HFFc6 (cell line): ENCODE measurements at regions not wholly inside any gene's neighbourhood (a gene's known extent, or its start where the extent isn't known, plus 50 kb on each side); places are given as distances from the start of the nearest gene placed in this dataset.

ENCODE experiments used
- DNase-seq: peaks from one replicate; pipeline ENCODE4 v3.0.0-alpha.2; 2018
- H3K27ac Mint-ChIP-seq: 2 replicates; pipeline ENCODE4 v1.8.0; 2020; ENCODE audit warnings: mild to moderate bottlenecking, mixed read lengths
- H3K27me3 Mint-ChIP-seq: 2 replicates; pipeline ENCODE4 v1.8.0; 2021; ENCODE audit warnings: mild to moderate bottlenecking, moderate library complexity, mixed read lengths; ENCODE audit not compliant: insufficient read depth
- H3K36me3 Mint-ChIP-seq: 2 replicates; pipeline ENCODE4 v1.8.0; 2021; ENCODE audit warnings: low read depth, mixed read lengths
- H3K4me1 Mint-ChIP-seq: 2 replicates; pipeline ENCODE4 v1.8.0; 2020; ENCODE audit warnings: low read depth, mixed read lengths
- H3K4me3 Mint-ChIP-seq: 2 replicates; pipeline ENCODE4 v1.8.0; 2020; ENCODE audit warnings: mild to moderate bottlenecking, moderate library complexity, mixed read lengths
- H3K9me3 Mint-ChIP-seq: 2 replicates; pipeline ENCODE4 v1.8.0; 2020; ENCODE audit warnings: mild to moderate bottlenecking, mixed read lengths
- CTCF ChIP-seq: fragments of 200-600 bp; sonication (generic); IDR thresholded peaks from 2 replicates; pipeline ENCODE4 v1.5.0; 2021; ENCODE audit warnings: antibody characterized with exemption, mild to moderate bottlenecking

GRCh38 chr3:1728510-1728909 is 370.2 kb upstream of the CNTN4 start:
- Mint-ChIP-seq H3K9me3 (peaks cover 50% of the 10 kb centered on the region), H3K27me3 (peaks cover 3% of the 10 kb centered on the region; the same call in 1 of the 2 replicates), H3K4me1 (no peaks in the 10 kb centered on the region), H3K27ac (no peak overlapping the region), H3K36me3 (no peaks in the 10 kb centered on the region), H3K4me3 (no peak overlapping the region)
- DNase-seq = no peak
- TF ChIP-seq CTCF = no peak

GRCh38 chr3:1734494-1735122 is 364.1 kb upstream of the CNTN4 start:
- H3K27me3 Mint-ChIP-seq = peaks cover 1% of the 10 kb centered on the region
- no peak overlapping the region for H3K27ac Mint-ChIP-seq
- H3K9me3 Mint-ChIP-seq = peaks cover 44% of the 10 kb centered on the region
- no peaks in the 10 kb centered on the region for H3K36me3 Mint-ChIP-seq
- TF ChIP-seq CTCF = no peak
- no peaks in the 10 kb centered on the region for H3K4me1 Mint-ChIP-seq
- H3K4me3 Mint-ChIP-seq = no peak overlapping the region
- no peak for DNase-seq

GRCh38 chr3:1752205-1752604 is 346.5 kb upstream of the CNTN4 start:
- Mint-ChIP-seq H3K9me3 (peaks cover 36% of the 10 kb centered on the region), H3K27ac (no peak overlapping the region), H3K27me3 (no peaks in the 10 kb centered on the region), H3K36me3 (no peaks in the 10 kb centered on the region), H3K4me3 (no peak overlapping the region), H3K4me1 (no peaks in the 10 kb centered on the region)
- no peak for TF ChIP-seq CTCF
- DNase-seq = no peak

GRCh38 chr3:1766384-1766783 is 332.3 kb upstream of the CNTN4 start:
- H3K4me1 Mint-ChIP-seq = no peaks in the 10 kb centered on the region
- peaks cover 41% of the 10 kb centered on the region for H3K9me3 Mint-ChIP-seq
- no peak overlapping the region for H3K4me3 Mint-ChIP-seq
- H3K36me3 Mint-ChIP-seq = no peaks in the 10 kb centered on the region; the same call in 1 of the 2 replicates
- DNase-seq = no peak
- no peak for TF ChIP-seq CTCF
- no peaks in the 10 kb centered on the region for H3K27me3 Mint-ChIP-seq
- no peak overlapping the region for H3K27ac Mint-ChIP-seq

- peaks cover 75% of the 10 kb centered on the region for H3K9me3 Mint-ChIP-seq
- DNase-seq = no peak
- no peak for TF ChIP-seq CTCF
- H3K27ac Mint-ChIP-seq = no peak overlapping the region
- H3K4me1 Mint-ChIP-seq = no peaks in the 10 kb centered on the region
- no peaks in the 10 kb centered on the region for H3K36me3 Mint-ChIP-seq
- H3K27me3 Mint-ChIP-seq = peaks cover 1% of the 10 kb centered on the region; the same call in 1 of the 2 replicates
- H3K4me3 Mint-ChIP-seq = no peak overlapping the region
These were observed 325.0 kb upstream of the CNTN4 start for GRCh38 chr3:1773679-1774078.
